Stomach smooth muscle (tissue), 2 donors: ENCODE measurements at regions not wholly inside any gene's neighbourhood (a gene's known extent, or its start where the extent isn't known, plus 50 kb on each side); places are given as distances from the start of the nearest gene placed in this dataset.
A peak's percentile ranks its signal among the peaks of the same experiment; 100 is the strongest.
"Not testable (repeated sequence)": the region's sequence is repeated elsewhere in the genome, so short reads cannot be mapped to it uniquely, and the experiment has no call there.

ENCODE experiments used
- H3K27ac ChIP-seq: one replicate; pipeline ENCODE4 v1.7.0; 2013; ENCODE audit warnings: mild to moderate bottlenecking, low read length, inconsistent platforms
- H3K27me3 ChIP-seq, 2 donors: one replicate each; pipeline ENCODE4 v1.7.0; 2013; ENCODE audit warnings: low read length in 2 of 2; ENCODE audit not compliant: insufficient read depth in 2 of 2, control insufficient read depth in 1 of 2
- H3K36me3 ChIP-seq, 2 donors: one replicate each; pipeline ENCODE4 v1.7.0; 2013; ENCODE audit warnings: low read length in 2 of 2; ENCODE audit not compliant: control insufficient read depth in 2 of 2, insufficient read depth in 2 of 2
- H3K4me1 ChIP-seq: one replicate; pipeline ENCODE4 v1.7.0; 2013; ENCODE audit warnings: low read length; ENCODE audit not compliant: control insufficient read depth, insufficient read depth
- H3K4me3 ChIP-seq, 2 donors: one replicate each; pipeline ENCODE4 v1.7.0; 2013; ENCODE audit warnings: low read length in 2 of 2
- H3K9ac ChIP-seq, 2 donors: one replicate each; pipeline ENCODE4 v1.7.0; 2013; ENCODE audit warnings: low read length in 2 of 2, mild to moderate bottlenecking in 1 of 2
- H3K9me3 ChIP-seq, 2 donors: one replicate each; pipeline ENCODE4 v1.7.0; 2013; ENCODE audit warnings: low read length in 2 of 2; ENCODE audit not compliant: control insufficient read depth in 2 of 2
- donor health status: healthy.
- donor health status: Pancreatic carcinoma.

GRCh38 chr15:26037369-26037768 lies 174.2 kb upstream of the ATP10A start:
- H3K36me3 ChIP-seq, result no peaks in the 10 kb centered on the region
- H3K9ac ChIP-seq, result no peak overlapping the region
- H3K27me3 ChIP-seq, result peaks cover 0 to 6% of the 10 kb centered on the region in 2 donors
- no peak overlapping the region for H3K27ac ChIP-seq
- no peaks in the 10 kb centered on the region for H3K4me1 ChIP-seq
- H3K4me3 ChIP-seq, result no peak overlapping the region
- no peaks in the 10 kb centered on the region for H3K9me3 ChIP-seq

GRCh38 chr15:26033493-26033892 lies 170.4 kb upstream of the ATP10A start:
- peaks cover 0 to 3% of the 10 kb centered on the region in 2 donors for H3K27me3 ChIP-seq
- no peak overlapping the region for H3K4me3 ChIP-seq
- peaks cover 2% of the 10 kb centered on the region for H3K4me1 ChIP-seq
- no peaks in the 10 kb centered on the region for H3K9me3 ChIP-seq
- H3K36me3 ChIP-seq, result no peaks in the 10 kb centered on the region
- H3K27ac ChIP-seq, result no peak overlapping the region
- no peak overlapping the region for H3K9ac ChIP-seq

- Histone ChIP-seq H3K4me3 (no peak overlapping the region), H3K9me3 (no peaks in the 10 kb centered on the region), H3K27ac (no peak overlapping the region), H3K4me1 (peaks cover 8% of the 10 kb centered on the region), H3K36me3 (no peaks in the 10 kb centered on the region), H3K9ac (no peak overlapping the region), H3K27me3 (peaks cover 0 to 3% of the 10 kb centered on the region in 2 donors)
Observed at GRCh38 chr15:26032162-26032846, 169.2 kb upstream of the ATP10A start.

- H3K9ac ChIP-seq, H3K36me3 ChIP-seq, H3K4me3 ChIP-seq, H3K4me1 ChIP-seq, H3K27me3 ChIP-seq, H3K9me3 ChIP-seq, H3K27ac ChIP-seq: not testable (repeated sequence)
Observed at GRCh38 chr15:26029586-26029985, 166.5 kb upstream of the ATP10A start.

GRCh38 chr15:26029146-26029545 lies 166.0 kb upstream of the ATP10A start:
- H3K4me3 ChIP-seq, result no peak overlapping the region
- H3K27ac ChIP-seq, result no peak overlapping the region
- peaks cover 0 to 3% of the 10 kb centered on the region in 2 donors for H3K27me3 ChIP-seq
- H3K9ac ChIP-seq, result no peak overlapping the region
- H3K36me3 ChIP-seq, result no peaks in the 10 kb centered on the region
- no peaks in the 10 kb centered on the region for H3K9me3 ChIP-seq
- H3K4me1 ChIP-seq, result peaks cover 8% of the 10 kb centered on the region

GRCh38 chr15:26028086-26028740 lies 165.1 kb upstream of the ATP10A start:
- peaks cover 0 to 3% of the 10 kb centered on the region in 2 donors for H3K27me3 ChIP-seq
- peak overlapping the region in 1 of 2 donors; percentile 29 for H3K4me3 ChIP-seq
- no peaks in the 10 kb centered on the region for H3K9me3 ChIP-seq
- no peak overlapping the region for H3K27ac ChIP-seq
- no peak overlapping the region for H3K9ac ChIP-seq
- no peaks in the 10 kb centered on the region for H3K36me3 ChIP-seq
- peaks cover 8% of the 10 kb centered on the region for H3K4me1 ChIP-seq

GRCh38 chr15:26026671-26027070 lies 163.5 kb upstream of the ATP10A start:
- not testable (repeated sequence) for H3K36me3 ChIP-seq, H3K9me3 ChIP-seq, H3K27ac ChIP-seq, H3K27me3 ChIP-seq, H3K9ac ChIP-seq, H3K4me3 ChIP-seq, H3K4me1 ChIP-seq

- H3K36me3 ChIP-seq, result no peaks in the 10 kb centered on the region
- H3K4me1 ChIP-seq, result peaks cover 8% of the 10 kb centered on the region
- no peaks in the 10 kb centered on the region for H3K9me3 ChIP-seq
- H3K27ac ChIP-seq, result no peak overlapping the region
- no peaks in the 10 kb centered on the region for H3K27me3 ChIP-seq
- no peak overlapping the region for H3K9ac ChIP-seq
- no peak overlapping the region for H3K4me3 ChIP-seq
Observed at GRCh38 chr15:26024241-26024640, 161.1 kb upstream of the ATP10A start.

GRCh38 chr15:26023691-26024090 lies 160.6 kb upstream of the ATP10A start:
- no peak overlapping the region for H3K4me3 ChIP-seq
- no peak overlapping the region for H3K9ac ChIP-seq
- no peak overlapping the region for H3K27ac ChIP-seq
- no peaks in the 10 kb centered on the region for H3K27me3 ChIP-seq
- no peaks in the 10 kb centered on the region for H3K36me3 ChIP-seq
- H3K4me1 ChIP-seq, result peaks cover 8% of the 10 kb centered on the region
- H3K9me3 ChIP-seq, result no peaks in the 10 kb centered on the region

GRCh38 chr15:26023231-26023630 lies 160.1 kb upstream of the ATP10A start:
- Histone ChIP-seq H3K27me3 (no peaks in the 10 kb centered on the region), H3K4me1 (peaks cover 4% of the 10 kb centered on the region), H3K4me3 (no peak overlapping the region), H3K9me3 (no peaks in the 10 kb centered on the region), H3K9ac (no peak overlapping the region), H3K36me3 (no peaks in the 10 kb centered on the region), H3K27ac (no peak overlapping the region)

GRCh38 chr15:26020871-26021270 lies 157.7 kb upstream of the ATP10A start:
- H3K4me3 ChIP-seq, result no peak overlapping the region
- no peaks in the 10 kb centered on the region for H3K27me3 ChIP-seq
- H3K27ac ChIP-seq, result no peak overlapping the region
- H3K9ac ChIP-seq, result no peak overlapping the region
- H3K36me3 ChIP-seq, result no peaks in the 10 kb centered on the region
- no peaks in the 10 kb centered on the region for H3K4me1 ChIP-seq
- H3K9me3 ChIP-seq, result no peaks in the 10 kb centered on the region
